Left lung (tissue), 4 donors: ENCODE measurements at regions not wholly inside any gene's neighbourhood (a gene's known extent, or its start where the extent isn't known, plus 50 kb on each side); places are given as distances from the start of the nearest gene placed in this dataset.
A peak's percentile ranks its signal among the peaks of the same experiment; 100 is the strongest.

Source experiments
- ATAC-seq: fragments of 200-7000 bp; cut with Tn5 transposase; one replicate; pipeline ENCODE4 v1.9.1; 2020; ENCODE audit warnings: moderate library complexity
- DNase-seq, 4 donors: peaks; one replicate each; pipeline ENCODE4 v3.0.0-alpha.2; 2013 to 2020
- H3K27ac ChIP-seq, 2 donors: fragments of 200-600 bp; sonication (generic) in 1 of 2; one replicate each; pipeline versions ENCODE4 v1.5.0 to v1.8.0; 2020 to 2021
- H3K27me3 ChIP-seq, 2 donors: fragments of 200-600 bp; sonication (generic) in 1 of 2; one replicate each; pipeline versions ENCODE4 v1.5.0 to v1.8.0; 2020 to 2021
- H3K36me3 ChIP-seq, 2 donors: fragments of 200-600 bp; sonication (generic) in 1 of 2; one replicate each; pipeline versions ENCODE4 v1.5.0 to v1.8.0; 2020 to 2021
- H3K4me1 ChIP-seq, 2 donors: fragments of 200-600 bp; one replicate each; pipeline ENCODE4 v1.8.0; 2021
- H3K4me3 ChIP-seq, 2 donors: fragments of 200-600 bp; sonication (generic) in 1 of 2; one replicate each; pipeline versions ENCODE4 v1.5.0 to v1.8.0; 2020 to 2021; ENCODE audit warnings: mild to moderate bottlenecking in 1 of 2
- H3K9me3 ChIP-seq, 2 donors: fragments of 200-600 bp; sonication (generic) in 1 of 2; one replicate each; pipeline versions ENCODE4 v1.5.0 to v1.8.0; 2020 to 2021
- CTCF ChIP-seq, 2 donors: fragments of 200-600 bp; sonication (generic) in 1 of 2; IDR thresholded peaks; one replicate each; pipeline versions ENCODE4 v1.5.0 to v1.8.0; 2021; ENCODE audit warnings: antibody characterized with exemption in 2 of 2
- intact Hi-C, 2 donors: fragments of 100-400 bp; cut with DNase I; formaldehyde crosslinking; loops; one replicate each; pipeline versions ENCODE4 v1.11.2 to v1.14.2; 2022
- donor health status: DM: no; HTN: yes; CAD: no.
- donor health status: DM: no; HTN: no; CAD: no.

- no peak overlapping the region for H3K27ac ChIP-seq
- DNase-seq (no peak), ATAC-seq (no peak)
- no peaks in the 10 kb centered on the region for H3K36me3 ChIP-seq
- H3K9me3 ChIP-seq: no peaks in the 10 kb centered on the region
- no peaks in the 10 kb centered on the region for H3K4me1 ChIP-seq
- intact Hi-C loops: no loop called here
- no peak for TF ChIP-seq CTCF (IDR thresholded peaks at IDR 0.05)
- H3K27me3 ChIP-seq: peaks cover 0 to under 1% of the 10 kb centered on the region in 2 donors
- H3K4me3 ChIP-seq: no peak overlapping the region
Observed at GRCh38 chr7:28263622-28264271, 83.2 kb upstream of the JAZF1 start.

- Histone ChIP-seq H3K4me3 (no peak overlapping the region), H3K27me3 (peaks cover 0 to 3% of the 10 kb centered on the region in 2 donors), H3K4me1 (no peaks in the 10 kb centered on the region), H3K36me3 (no peaks in the 10 kb centered on the region), H3K9me3 (no peaks in the 10 kb centered on the region), H3K27ac (no peak overlapping the region)
- TF ChIP-seq CTCF (IDR thresholded peaks at IDR 0.05): no peak
- DNase-seq (no peak), ATAC-seq (no peak)
- intact Hi-C loops: no loop called here
Observed at GRCh38 chr7:28266402-28266801, 85.8 kb upstream of the JAZF1 start.

GRCh38 chr7:28267012-28267411 lies 86.4 kb upstream of the JAZF1 start:
- DNase-seq (no peak), ATAC-seq (no peak)
- Histone ChIP-seq H3K4me3 (no peak overlapping the region), H3K36me3 (no peaks in the 10 kb centered on the region), H3K27ac (no peak overlapping the region), H3K27me3 (peaks cover 0 to 3% of the 10 kb centered on the region in 2 donors), H3K9me3 (no peaks in the 10 kb centered on the region), H3K4me1 (no peaks in the 10 kb centered on the region)
- intact Hi-C loops: no loop called here
- no peak for TF ChIP-seq CTCF (IDR thresholded peaks at IDR 0.05)

- H3K27ac ChIP-seq: no peak overlapping the region
- H3K4me1 ChIP-seq: peaks cover 0 to 5% of the 10 kb centered on the region in 2 donors
- no peak for TF ChIP-seq CTCF (IDR thresholded peaks at IDR 0.05)
- no peaks in the 10 kb centered on the region for H3K36me3 ChIP-seq
- H3K4me3 ChIP-seq: no peak overlapping the region
- intact Hi-C loops: no loop called here
- no peak for ATAC-seq
- DNase-seq: no peak
- peaks cover 0 to 3% of the 10 kb centered on the region in 2 donors for H3K27me3 ChIP-seq
- no peaks in the 10 kb centered on the region for H3K9me3 ChIP-seq
Observed at GRCh38 chr7:28269700-28270361, 89.2 kb upstream of the JAZF1 start.

- Histone ChIP-seq H3K4me3 (no peak overlapping the region), H3K27me3 (peaks cover 0 to 3% of the 10 kb centered on the region in 2 donors), H3K27ac (no peak overlapping the region), H3K4me1 (peaks cover 0 to 5% of the 10 kb centered on the region in 2 donors), H3K9me3 (no peaks in the 10 kb centered on the region), H3K36me3 (no peaks in the 10 kb centered on the region)
- intact Hi-C loops: no loop called here
- DNase-seq: peak in 1 of 4 donors; percentile 66
- TF ChIP-seq CTCF (IDR thresholded peaks at IDR 0.05): no peak
- no peak for ATAC-seq
Observed at GRCh38 chr7:28270536-28270935, 89.9 kb upstream of the JAZF1 start.
